GM06990 (cell line): ENCODE measurements at regions not wholly inside any gene's neighbourhood (a gene's known extent, or its start where the extent isn't known, plus 50 kb on each side); places are given as distances from the start of the nearest gene placed in this dataset.

Experiments used
- DNase-seq: peaks from one replicate; pipeline ENCODE4 v3.0.0-alpha.2; 2011; ENCODE audit not compliant: insufficient read length; ENCODE audit errors: extremely low read depth
- H3K27me3 ChIP-seq: replicated peaks from 2 replicates; pipeline ENCODE4 v1.6.0; 2011; ENCODE audit warnings: low read length; ENCODE audit not compliant: control insufficient read depth, insufficient read depth
- H3K36me3 ChIP-seq: 2 replicates; pipeline ENCODE4 v1.5.1; 2011; ENCODE audit warnings: low read length; ENCODE audit not compliant: control insufficient read depth, insufficient read depth
- H3K4me3 ChIP-seq: replicated peaks from 2 replicates; pipeline ENCODE4 v1.5.1; 2011; ENCODE audit warnings: low read depth, mild to moderate bottlenecking, control low read depth, low read length
- CTCF ChIP-seq: IDR thresholded peaks from 2 replicates; pipeline ENCODE4 v1.5.1; 2011; ENCODE audit warnings: low read length, control low read depth, mild to moderate bottlenecking, inconsistent platforms; ENCODE audit not compliant: insufficient read depth, poor library complexity, severe bottlenecking

- DNase-seq, result no peak
- H3K4me3 ChIP-seq, result no peak overlapping the region
- TF ChIP-seq CTCF, result no peak
- H3K36me3 ChIP-seq, result no peaks in the 10 kb centered on the region
- H3K27me3 ChIP-seq, result no peaks in the 10 kb centered on the region
These were observed 233.5 kb upstream of the ZEB2 start for GRCh38 chr2:144753416-144753815.

- TF ChIP-seq CTCF, result no peak
- no peak for DNase-seq
- H3K4me3 ChIP-seq, result no peak overlapping the region
- H3K36me3 ChIP-seq, result no peaks in the 10 kb centered on the region
- no peaks in the 10 kb centered on the region for H3K27me3 ChIP-seq
These were observed 231.4 kb upstream of the ZEB2 start for GRCh38 chr2:144751142-144751905.

- no peaks in the 10 kb centered on the region for H3K27me3 ChIP-seq
- H3K36me3 ChIP-seq, result no peaks in the 10 kb centered on the region
- no peak for TF ChIP-seq CTCF
- H3K4me3 ChIP-seq, result no peak overlapping the region
- no peak for DNase-seq
These were observed 229.3 kb upstream of the ZEB2 start for GRCh38 chr2:144749188-144749587.

GRCh38 chr2:144748443-144748842 lies 228.5 kb upstream of the ZEB2 start:
- no peak for DNase-seq
- Histone ChIP-seq H3K27me3 (no peaks in the 10 kb centered on the region), H3K4me3 (no peak overlapping the region), H3K36me3 (no peaks in the 10 kb centered on the region)
- no peak for TF ChIP-seq CTCF

- TF ChIP-seq CTCF, result no peak
- Histone ChIP-seq H3K27me3 (no peaks in the 10 kb centered on the region), H3K36me3 (no peaks in the 10 kb centered on the region), H3K4me3 (no peak overlapping the region)
- no peak for DNase-seq
These were observed 227.7 kb upstream of the ZEB2 start for GRCh38 chr2:144747571-144747970.

GRCh38 chr2:144745424-144745823 lies 225.5 kb upstream of the ZEB2 start:
- no peak overlapping the region for H3K4me3 ChIP-seq
- no peaks in the 10 kb centered on the region for H3K36me3 ChIP-seq
- H3K27me3 ChIP-seq, result no peaks in the 10 kb centered on the region
- no peak for TF ChIP-seq CTCF
- DNase-seq, result no peak
